GM23338 (cell line): ENCODE measurements at regions not wholly inside any gene's neighbourhood (a gene's known extent, or its start where the extent isn't known, plus 50 kb on each side); places are given as distances from the start of the nearest gene placed in this dataset.

ENCODE experiments used
- CREB1 ChIP-seq: fragments of 250-450 bp; sonication (Bioruptor Pico); IDR thresholded peaks from 2 replicates; pipeline ENCODE4 v1.5.0; 2020; ENCODE audit warnings: low read depth, mild to moderate bottlenecking, moderate library complexity
- JUNB ChIP-seq: IDR thresholded peaks from one replicate; pipeline ENCODE4 v1.6.1; 2016; ENCODE audit warnings: antibody characterized with exemption; ENCODE audit not compliant: unreplicated experiment
- NANOG ChIP-seq: IDR thresholded peaks from 2 replicates; pipeline ENCODE4 v1.6.1; 2016; ENCODE audit warnings: antibody characterized with exemption, borderline replicate concordance
- REST ChIP-seq: IDR thresholded peaks from one replicate; pipeline ENCODE4 v1.6.1; 2018; ENCODE audit warnings: antibody characterized with exemption; ENCODE audit not compliant: unreplicated experiment
- TF ChIP-seq, protein P1 (sequence below), 2 experiments: fragments of 200-600 bp in 1 of 2; sonication (generic) in 1 of 2; conservative IDR thresholded peaks; 2 replicates each; pipeline versions ENCODE4 v1.5.1 to v1.6.1; 2016 to 2017; ENCODE audit warnings: antibody characterized with exemption in 2 of 2, low read depth in 2 of 2, mild to moderate bottlenecking in 2 of 2, moderate library complexity in 1 of 2

- TF ChIP-seq, protein P1, sequence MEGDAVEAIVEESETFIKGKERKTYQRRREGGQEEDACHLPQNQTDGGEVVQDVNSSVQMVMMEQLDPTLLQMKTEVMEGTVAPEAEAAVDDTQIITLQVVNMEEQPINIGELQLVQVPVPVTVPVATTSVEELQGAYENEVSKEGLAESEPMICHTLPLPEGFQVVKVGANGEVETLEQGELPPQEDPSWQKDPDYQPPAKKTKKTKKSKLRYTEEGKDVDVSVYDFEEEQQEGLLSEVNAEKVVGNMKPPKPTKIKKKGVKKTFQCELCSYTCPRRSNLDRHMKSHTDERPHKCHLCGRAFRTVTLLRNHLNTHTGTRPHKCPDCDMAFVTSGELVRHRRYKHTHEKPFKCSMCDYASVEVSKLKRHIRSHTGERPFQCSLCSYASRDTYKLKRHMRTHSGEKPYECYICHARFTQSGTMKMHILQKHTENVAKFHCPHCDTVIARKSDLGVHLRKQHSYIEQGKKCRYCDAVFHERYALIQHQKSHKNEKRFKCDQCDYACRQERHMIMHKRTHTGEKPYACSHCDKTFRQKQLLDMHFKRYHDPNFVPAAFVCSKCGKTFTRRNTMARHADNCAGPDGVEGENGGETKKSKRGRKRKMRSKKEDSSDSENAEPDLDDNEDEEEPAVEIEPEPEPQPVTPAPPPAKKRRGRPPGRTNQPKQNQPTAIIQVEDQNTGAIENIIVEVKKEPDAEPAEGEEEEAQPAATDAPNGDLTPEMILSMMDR (conservative IDR thresholded peaks at IDR 0.05; ENCODE audit: low read depth in 2 of 2) = no peak
- TF ChIP-seq REST = no peak
- no peak for TF ChIP-seq NANOG
- TF ChIP-seq JUNB = no peak
- no peak for TF ChIP-seq CREB1
These were observed 74.2 kb upstream of the ZNF716 start for GRCh38 chr7:57375783-57376182.
